GM21528 (cell line): ENCODE measurements at regions not wholly inside any gene's neighbourhood (a gene's known extent, or its start where the extent isn't known, plus 50 kb on each side); places are given as distances from the start of the nearest gene placed in this dataset.

Experiments used
- ATAC-seq: cut with Tn5 transposase; IDR thresholded peaks from one replicate; pipeline ENCODE4 v1.9.1; 2021; ENCODE audit warnings: mild to moderate bottlenecking, moderate library complexity; ENCODE audit not compliant: unreplicated experiment, low FRiP score

DNA sequence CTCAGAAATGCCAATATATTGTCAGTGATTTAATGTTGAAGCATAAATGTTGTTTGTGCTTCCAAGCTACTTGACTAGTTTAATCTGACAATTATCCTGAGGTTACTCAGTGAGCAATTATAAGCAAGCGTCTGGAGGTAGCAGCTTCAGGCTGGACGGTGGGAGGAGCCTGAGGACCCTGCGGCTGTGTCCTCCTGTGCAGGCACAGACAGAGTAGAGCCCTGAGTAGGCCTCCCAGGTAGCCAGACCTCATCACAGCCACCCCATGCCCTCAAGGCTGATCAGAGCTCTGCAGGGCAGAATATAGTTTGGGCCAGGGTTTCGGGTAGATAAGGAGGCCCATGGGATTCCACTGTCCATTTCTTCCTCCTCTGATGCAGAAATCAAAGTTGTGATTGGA, 153.6 kb downstream of the DRD1 start:
- ATAC-seq = no peak

DNA sequence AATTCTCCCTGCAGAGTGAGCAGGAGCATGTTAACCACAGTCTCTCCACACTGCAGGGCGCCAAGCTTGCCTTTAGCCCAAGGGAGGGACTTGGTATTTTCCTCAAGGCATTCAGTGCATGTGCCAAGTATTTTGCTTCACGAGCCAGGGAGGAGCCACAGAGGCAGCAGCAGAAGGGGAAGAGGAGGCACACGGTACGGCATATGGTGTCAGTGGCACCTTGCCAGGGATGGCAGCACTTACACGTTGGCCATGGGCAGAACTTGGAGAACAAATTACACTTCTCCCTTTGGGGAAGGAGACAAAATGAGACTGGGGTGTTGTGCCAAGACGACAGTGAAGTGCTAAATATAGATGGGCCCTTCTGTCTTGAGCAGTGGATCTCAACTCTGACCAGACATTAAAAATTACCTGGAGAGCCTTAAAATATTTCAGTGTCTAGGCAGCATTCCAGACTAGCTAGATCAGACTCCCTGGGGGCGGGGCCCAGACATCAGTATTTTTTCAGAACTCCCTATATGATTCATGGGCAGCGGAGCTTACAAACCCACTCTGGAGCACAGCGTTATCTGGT, 155.8 kb downstream of the DRD1 start:
- no peak for ATAC-seq

- no peak for ATAC-seq
These were observed 157.0 kb downstream of the DRD1 start for GRCh38 chr5:175286981-175287380.

GRCh38 chr5:175285261-175285660, 158.7 kb downstream of the DRD1 start:
- no peak for ATAC-seq

DNA sequence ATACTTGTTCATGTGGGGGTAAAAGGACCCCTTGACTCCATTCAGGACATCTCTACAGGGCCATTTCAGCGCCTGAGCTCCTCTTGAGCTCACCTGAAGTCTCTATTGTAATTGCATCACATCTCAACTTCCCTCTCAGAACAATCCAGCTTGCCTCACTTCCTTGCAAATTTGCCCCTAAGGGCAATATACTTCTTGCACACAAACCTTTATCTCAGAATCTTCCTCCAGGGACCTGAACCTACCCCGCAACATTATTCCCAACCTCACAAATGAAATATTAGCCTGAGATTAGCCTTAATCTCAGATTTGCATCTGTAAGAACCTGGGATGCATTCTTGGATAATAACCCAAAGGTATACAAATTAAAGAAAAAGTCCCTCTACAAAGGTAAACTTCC, 159.2 kb downstream of the DRD1 start:
- ATAC-seq = no peak

DNA sequence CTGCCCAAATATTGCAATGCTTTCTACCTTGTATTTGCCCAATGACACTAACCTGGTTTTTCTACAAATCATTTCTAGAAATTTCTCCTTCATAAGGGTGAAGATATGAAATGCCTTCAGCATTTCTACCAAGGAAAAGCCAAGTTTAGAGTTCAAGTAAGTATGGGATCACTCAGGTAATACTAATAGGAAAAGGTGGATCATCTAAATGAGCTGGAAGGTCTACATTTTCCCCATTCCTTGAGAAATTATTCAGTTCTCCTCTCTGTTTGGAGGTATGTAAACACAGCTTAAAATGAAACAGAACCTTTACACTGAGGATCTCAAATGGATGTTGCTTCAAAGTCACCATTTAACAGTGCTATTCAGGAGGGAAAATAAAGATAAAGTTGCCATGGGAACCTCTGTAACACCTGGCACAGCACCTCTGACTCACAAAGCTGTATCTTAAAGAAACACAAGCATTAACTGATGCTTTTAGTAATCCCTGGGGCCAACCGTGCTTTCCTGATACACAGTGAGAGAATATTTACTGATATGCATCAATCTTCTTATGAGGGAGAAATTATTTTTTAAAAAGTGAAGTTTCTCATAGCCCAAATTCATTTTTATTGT, 161.3 kb downstream of the DRD1 start:
- ATAC-seq = no peak

DNA sequence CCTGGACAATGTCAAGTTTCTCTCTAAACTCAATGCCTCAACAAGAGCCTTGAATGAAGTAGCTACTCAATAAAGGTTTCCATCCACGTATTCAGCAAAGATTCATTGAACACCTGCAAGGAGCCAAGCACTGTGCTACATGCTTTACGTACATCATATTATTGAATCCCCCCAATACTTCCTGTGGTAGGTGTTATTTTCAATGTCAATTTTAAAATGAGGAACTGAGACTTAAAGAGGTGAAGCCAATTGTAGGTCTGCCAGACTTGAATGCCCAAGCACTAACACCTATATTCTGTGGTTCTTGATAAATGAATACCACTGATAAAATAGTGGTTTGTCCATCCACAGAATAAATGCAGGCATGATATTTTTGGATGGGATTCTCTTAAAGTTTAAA, 162.3 kb downstream of the DRD1 start:
- no peak for ATAC-seq

DNA sequence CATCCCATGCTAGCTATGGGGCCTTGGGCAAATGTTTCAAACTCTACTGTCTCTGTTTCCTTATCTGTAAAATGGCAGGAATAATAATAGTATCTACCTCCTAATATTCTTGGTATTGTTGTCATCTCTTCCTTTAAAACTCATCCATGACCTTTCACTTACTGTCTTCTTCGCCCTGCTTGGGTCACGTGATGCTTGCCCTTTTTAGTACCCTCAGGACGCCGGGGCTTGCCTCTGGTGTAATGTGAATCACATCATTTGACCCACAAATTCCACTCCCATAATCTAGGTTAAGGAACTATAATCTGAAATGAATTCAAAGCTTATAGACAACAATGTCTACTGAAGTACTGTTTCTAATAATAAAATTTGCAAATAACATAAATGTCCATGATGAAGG, 162.7 kb downstream of the DRD1 start:
- no peak for ATAC-seq

- ATAC-seq = no peak
These were observed 164.5 kb downstream of the DRD1 start for GRCh38 chr5:175279506-175279905.

- ATAC-seq = no peak
These were observed 168.2 kb downstream of the DRD1 start for GRCh38 chr5:175275748-175276147.

- no peak for ATAC-seq
These were observed 168.9 kb downstream of the DRD1 start for GRCh38 chr5:175275097-175275496.

- no peak for ATAC-seq
These were observed 169.8 kb downstream of the DRD1 start for GRCh38 chr5:175274171-175274570.

GRCh38 chr5:175264406-175264805, 179.6 kb downstream of the DRD1 start:
- no peak for ATAC-seq

DNA sequence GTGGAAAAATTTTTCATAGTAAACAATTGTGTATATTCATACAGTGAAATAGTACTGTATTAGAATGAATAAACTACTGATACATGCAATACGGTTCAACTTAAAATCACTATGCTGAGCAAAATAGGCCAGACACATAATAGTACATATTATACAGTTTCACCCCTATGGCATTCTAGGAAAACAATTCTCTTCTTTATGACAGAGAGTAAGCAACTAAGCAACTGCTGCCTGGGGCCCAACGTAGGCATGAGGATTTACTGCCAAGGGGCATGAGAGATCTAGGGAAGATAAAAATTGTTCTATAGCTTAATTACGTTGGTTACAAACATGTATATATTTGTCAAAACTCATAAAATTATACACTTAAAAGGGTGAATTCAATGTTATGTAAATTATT, 180.2 kb downstream of the DRD1 start:
- no peak for ATAC-seq

- ATAC-seq = no peak
These were observed 182.5 kb downstream of the DRD1 start for GRCh38 chr5:175261526-175261925.

DNA sequence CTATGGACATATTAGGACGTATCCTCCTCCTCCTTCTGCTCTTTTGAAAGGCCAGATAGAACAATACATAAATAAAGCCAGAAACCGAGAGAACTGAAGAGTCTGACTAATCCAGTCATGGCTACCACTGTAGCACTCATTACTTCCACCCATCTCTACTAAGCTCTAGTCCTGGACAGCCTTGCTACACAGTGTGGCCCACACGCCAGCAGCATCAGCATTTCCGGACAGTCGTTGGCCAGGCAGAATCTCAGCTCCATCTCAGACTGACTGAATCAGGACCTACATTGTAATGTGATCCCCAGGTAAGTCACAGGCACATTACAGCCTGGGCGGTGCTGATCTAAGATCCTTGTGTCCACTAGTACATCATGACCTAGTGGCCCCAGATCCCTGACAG, 182.9 kb downstream of the DRD1 start:
- no peak for ATAC-seq

GRCh38 chr5:175257847-175258194, 186.2 kb downstream of the DRD1 start:
- no peak for ATAC-seq

- no peak for ATAC-seq
These were observed 186.7 kb downstream of the DRD1 start for GRCh38 chr5:175257128-175257846.

- ATAC-seq = no peak
These were observed 189.8 kb downstream of the DRD1 start for GRCh38 chr5:175254155-175254554.

GRCh38 chr5:175253597-175253996, 190.4 kb downstream of the DRD1 start:
- ATAC-seq = no peak

GRCh38 chr5:175252234-175252805, 191.7 kb downstream of the DRD1 start:
- ATAC-seq = no peak

GRCh38 chr5:175250426-175250825, 193.6 kb downstream of the DRD1 start:
- ATAC-seq = no peak
